ENCODE measurements at regions not wholly inside any gene's neighbourhood (a gene's known extent, or its start where the extent isn't known, plus 50 kb on each side); places are given as distances from the start of the nearest gene placed in this dataset.

- Histone ChIP-seq H3K9ac (ENCODE audit: low read length) (no peak overlapping the region), H3K4me2 (replicated peaks; ENCODE audit: low read depth, low read length, poor library complexity, severe bottlenecking) (no peak overlapping the region), H4K20me1 (ENCODE audit: control insufficient read depth, insufficient read depth, low read length, poor library complexity, severe bottlenecking) (no peaks in the 10 kb centered on the region), H3K79me2 (ENCODE audit: control insufficient read depth, insufficient read depth, low read length) (no peaks in the 10 kb centered on the region), H3K27me3 (replicated peaks in 1 of 4; ENCODE audit: control extremely low read depth in 1 of 4, control insufficient read depth in 3 of 4, insufficient read depth in 4 of 4, low read length in 3 of 4) (peaks cover 0 to 4% (median 0%) of the 10 kb centered on the region in 4 experiments), H3K4me3 (ENCODE audit: control extremely low read depth in 1 of 5, extremely low read depth in 1 of 5, insufficient read depth in 1 of 5, low read depth in 2 of 5, low read length in 4 of 5) (no peak overlapping the region), H3K9me3 (ENCODE audit: control extremely low read depth in 1 of 3, control insufficient read depth in 2 of 3, insufficient read depth in 1 of 3, low read length in 2 of 3) (no peaks in the 10 kb centered on the region), H3K4me1 (ENCODE audit: control insufficient read depth in 2 of 2, insufficient read depth in 2 of 2, low read length in 2 of 2) (no peaks in the 10 kb centered on the region), H3K36me3 (replicated peaks in 1 of 2; ENCODE audit: control extremely low read depth in 1 of 2, control insufficient read depth in 1 of 2, extremely low read depth in 1 of 2, insufficient read depth in 2 of 2, low read length in 1 of 2) (no peaks in the 10 kb centered on the region), H2AFZ (ENCODE audit: insufficient read depth, low read depth, low read length, poor library complexity, severe bottlenecking) (no peak overlapping the region), H3K27ac (ENCODE audit: low read length in 2 of 2) (no peak overlapping the region)
- H3K4me1 Mint-ChIP-seq, result no peaks in the 10 kb centered on the region
- WGBS (ENCODE audit: insufficient coverage), result 87% methylated on average over 2 of the region's 8 CpGs
- H3K27ac Mint-ChIP-seq, result no peak overlapping the region
- no peak for DNase-seq
- ChIA-PET CTCF (no interaction called here), POLR2A (no interaction called here)
- TF ChIP-seq CTCF (IDR thresholded peaks at IDR 0.05), result no peak
- intact Hi-C loops (cut with micrococcal nuclease), result no loop called here
- H3K27me3 Mint-ChIP-seq, result peaks cover 6% of the 10 kb centered on the region
- H3K9me3 Mint-ChIP-seq (ENCODE audit: insufficient read depth), result no peaks in the 10 kb centered on the region
- no peak overlapping the region for H3K4me3 Mint-ChIP-seq
- no peak for ATAC-seq (ENCODE audit: low read depth)
Measured at GRCh38 chr6:125445054-125445453, 143.3 kb upstream of the HDDC2 start.

GRCh38 chr6:125446011-125446410 lies 144.2 kb upstream of the HDDC2 start:
- Mint-ChIP-seq H3K4me1 (no peaks in the 10 kb centered on the region), H3K9me3 (ENCODE audit: insufficient read depth) (no peaks in the 10 kb centered on the region), H3K27me3 (peaks cover 6% of the 10 kb centered on the region), H3K27ac (no peak overlapping the region), H3K4me3 (no peak overlapping the region)
- TF ChIP-seq CTCF (IDR thresholded peaks at IDR 0.05), result no peak
- TF ChIP-seq EZH2 (IDR thresholded peaks at IDR 0.05; ENCODE audit: borderline replicate concordance, insufficient read depth, low read depth, low read length, poor library complexity, severe bottlenecking), result no peak
- ATAC-seq (ENCODE audit: low read depth), result no peak
- Histone ChIP-seq H3K36me3 (replicated peaks in 1 of 2; ENCODE audit: control extremely low read depth in 1 of 2, control insufficient read depth in 1 of 2, extremely low read depth in 1 of 2, insufficient read depth in 2 of 2, low read length in 1 of 2) (no peaks in the 10 kb centered on the region), H3K27ac (ENCODE audit: low read length in 2 of 2) (no peak overlapping the region), H3K9me3 (ENCODE audit: control extremely low read depth in 1 of 3, control insufficient read depth in 2 of 3, insufficient read depth in 1 of 3, low read length in 2 of 3) (no peaks in the 10 kb centered on the region), H2AFZ (ENCODE audit: insufficient read depth, low read depth, low read length, poor library complexity, severe bottlenecking) (no peak overlapping the region), H3K9ac (ENCODE audit: low read length) (no peak overlapping the region), H3K4me2 (replicated peaks; ENCODE audit: low read depth, low read length, poor library complexity, severe bottlenecking) (no peak overlapping the region), H3K79me2 (ENCODE audit: control insufficient read depth, insufficient read depth, low read length) (no peaks in the 10 kb centered on the region), H4K20me1 (ENCODE audit: control insufficient read depth, insufficient read depth, low read length, poor library complexity, severe bottlenecking) (no peaks in the 10 kb centered on the region), H3K4me3 (ENCODE audit: control extremely low read depth in 1 of 5, extremely low read depth in 1 of 5, insufficient read depth in 1 of 5, low read depth in 2 of 5, low read length in 4 of 5) (no peak overlapping the region), H3K4me1 (ENCODE audit: control insufficient read depth in 2 of 2, insufficient read depth in 2 of 2, low read length in 2 of 2) (no peaks in the 10 kb centered on the region), H3K27me3 (replicated peaks in 1 of 4; ENCODE audit: control extremely low read depth in 1 of 4, control insufficient read depth in 3 of 4, insufficient read depth in 4 of 4, low read length in 3 of 4) (peaks cover 0 to 4% (median 0%) of the 10 kb centered on the region in 4 experiments)
- intact Hi-C loops (cut with micrococcal nuclease), result no loop called here
- CTCF ChIA-PET, result interaction anchor here (1.3 kb wide), 1 partner anchor 36 kb away, joined by 3 read pairs; no protein-coding TSS in a partner anchor
- WGBS (ENCODE audit: insufficient coverage), result 95% methylated on average over 2 of the region's 5 CpGs
- POLR2A ChIA-PET, result no interaction called here
- DNase-seq, result no peak
